ENCODE measurements at regions not wholly inside any gene's neighbourhood (a gene's known extent, or its start where the extent isn't known, plus 50 kb on each side); places are given as distances from the start of the nearest gene placed in this dataset.

GRCh38 chr12:15272376-15272775 lies 49.9 kb upstream of the PTPRO start:
- in situ Hi-C loops (cut with HindIII; ENCODE audit: low pct_unique_long_range_greater_than_20kb, low sequenced_read_pairs), result no loop called here
- peak in 1 of 2 experiments; percentile 20 for DNase-seq (ENCODE audit: low read depth in 1 of 2, low spot score in 1 of 2)
- TF ChIP-seq JUND (IDR thresholded peaks at IDR 0.05; ENCODE audit: low read depth), result no peak
